ENCODE measurements at regions not wholly inside any gene's neighbourhood (a gene's known extent, or its start where the extent isn't known, plus 50 kb on each side); places are given as distances from the start of the nearest gene placed in this dataset.

GRCh38 chr18:51907687-51908597, 432.1 kb upstream of the DCC start:
- DNase-seq (ENCODE audit: low spot score), result no peak
- no peak overlapping the region for H3K4me3 Mint-ChIP-seq (ENCODE audit: unreplicated experiment)
- H3K36me3 Mint-ChIP-seq (ENCODE audit: low read depth, unreplicated experiment), result no peaks in the 10 kb centered on the region
- no peak overlapping the region for H3K27ac Mint-ChIP-seq (ENCODE audit: unreplicated experiment)
- no peaks in the 10 kb centered on the region for H3K4me1 Mint-ChIP-seq (ENCODE audit: unreplicated experiment)
- no peaks in the 10 kb centered on the region for H3K9me3 Mint-ChIP-seq (ENCODE audit: unreplicated experiment)
- TF ChIP-seq CTCF (IDR thresholded peaks at IDR 0.05; ENCODE audit: unreplicated experiment), result no peak
- H3K27me3 Mint-ChIP-seq (ENCODE audit: unreplicated experiment), result peaks cover 2% of the 10 kb centered on the region

GRCh38 chr18:51908598-51908944, 431.4 kb upstream of the DCC start:
- no peak overlapping the region for H3K4me3 Mint-ChIP-seq (ENCODE audit: unreplicated experiment)
- H3K27ac Mint-ChIP-seq (ENCODE audit: unreplicated experiment), result no peak overlapping the region
- H3K36me3 Mint-ChIP-seq (ENCODE audit: low read depth, unreplicated experiment), result no peaks in the 10 kb centered on the region
- H3K9me3 Mint-ChIP-seq (ENCODE audit: unreplicated experiment), result no peaks in the 10 kb centered on the region
- peaks cover 2% of the 10 kb centered on the region for H3K27me3 Mint-ChIP-seq (ENCODE audit: unreplicated experiment)
- H3K4me1 Mint-ChIP-seq (ENCODE audit: unreplicated experiment), result no peaks in the 10 kb centered on the region
- TF ChIP-seq CTCF (IDR thresholded peaks at IDR 0.05; ENCODE audit: unreplicated experiment), result no peak
- DNase-seq (ENCODE audit: low spot score), result no peak

GRCh38 chr18:51911584-51911983, 428.4 kb upstream of the DCC start:
- H3K4me3 Mint-ChIP-seq (ENCODE audit: unreplicated experiment), result no peak overlapping the region
- H3K4me1 Mint-ChIP-seq (ENCODE audit: unreplicated experiment), result no peaks in the 10 kb centered on the region
- H3K27ac Mint-ChIP-seq (ENCODE audit: unreplicated experiment), result no peak overlapping the region
- no peaks in the 10 kb centered on the region for H3K9me3 Mint-ChIP-seq (ENCODE audit: unreplicated experiment)
- no peaks in the 10 kb centered on the region for H3K36me3 Mint-ChIP-seq (ENCODE audit: low read depth, unreplicated experiment)
- no peak for TF ChIP-seq CTCF (IDR thresholded peaks at IDR 0.05; ENCODE audit: unreplicated experiment)
- peaks cover 2% of the 10 kb centered on the region for H3K27me3 Mint-ChIP-seq (ENCODE audit: unreplicated experiment)
- no peak for DNase-seq (ENCODE audit: low spot score)

- no peak for DNase-seq (ENCODE audit: low spot score)
- Mint-ChIP-seq H3K4me3 (ENCODE audit: unreplicated experiment) (no peak overlapping the region), H3K27me3 (ENCODE audit: unreplicated experiment) (peaks cover 2% of the 10 kb centered on the region), H3K36me3 (ENCODE audit: low read depth, unreplicated experiment) (no peaks in the 10 kb centered on the region), H3K27ac (ENCODE audit: unreplicated experiment) (no peak overlapping the region), H3K9me3 (ENCODE audit: unreplicated experiment) (no peaks in the 10 kb centered on the region), H3K4me1 (ENCODE audit: unreplicated experiment) (no peaks in the 10 kb centered on the region)
- no peak for TF ChIP-seq CTCF (IDR thresholded peaks at IDR 0.05; ENCODE audit: unreplicated experiment)
Observed at GRCh38 chr18:51912381-51912780, 427.6 kb upstream of the DCC start.

- Mint-ChIP-seq H3K4me3 (ENCODE audit: unreplicated experiment) (no peak overlapping the region), H3K4me1 (ENCODE audit: unreplicated experiment) (no peaks in the 10 kb centered on the region), H3K36me3 (ENCODE audit: low read depth, unreplicated experiment) (no peaks in the 10 kb centered on the region), H3K27ac (ENCODE audit: unreplicated experiment) (no peak overlapping the region), H3K27me3 (ENCODE audit: unreplicated experiment) (peaks cover 2% of the 10 kb centered on the region), H3K9me3 (ENCODE audit: unreplicated experiment) (no peaks in the 10 kb centered on the region)
- no peak for DNase-seq (ENCODE audit: low spot score)
- TF ChIP-seq CTCF (IDR thresholded peaks at IDR 0.05; ENCODE audit: unreplicated experiment), result no peak
Observed at GRCh38 chr18:51915176-51915575, 424.8 kb upstream of the DCC start.

Measured in endothelial cell (in vitro differentiated cells).